Activated T-cell treated with anti-CD3 and anti-CD28 coated beads, Interleukin-2, amount 50 U/mL, for 4 hours (primary cell): ENCODE measurements at regions not wholly inside any gene's neighbourhood (a gene's known extent, or its start where the extent isn't known, plus 50 kb on each side); places are given as distances from the start of the nearest gene placed in this dataset.
A peak's percentile ranks its signal among the peaks of the same experiment; 100 is the strongest.

ENCODE experiments used
- ATAC-seq, 2 donors: fragments of 200-7000 bp; cut with Tn5 transposase; one replicate each; pipeline ENCODE4 v1.10.0; 2021
- DNase-seq: peaks from one replicate; pipeline ENCODE4 v3.0.0-alpha.2; 2020
- H3K27me3 Mint-ChIP-seq: one replicate; pipeline ENCODE4 v1.8.0; 2021; ENCODE audit warnings: low read depth, mixed read lengths
- H3K36me3 Mint-ChIP-seq: one replicate; pipeline ENCODE4 v1.8.0; 2022; ENCODE audit warnings: mixed read lengths; ENCODE audit not compliant: insufficient read depth
- H3K4me1 Mint-ChIP-seq: one replicate; pipeline ENCODE4 v1.8.0; 2021; ENCODE audit warnings: low read depth, mixed read lengths
- H3K4me3 Mint-ChIP-seq: one replicate; pipeline ENCODE4 v1.8.0; 2021; ENCODE audit warnings: mild to moderate bottlenecking, moderate library complexity, mixed read lengths
- H3K9me3 Mint-ChIP-seq: one replicate; pipeline ENCODE4 v1.8.0; 2021; ENCODE audit warnings: mixed read lengths

- no peak for DNase-seq
- H3K9me3 Mint-ChIP-seq, result no peaks in the 10 kb centered on the region
- H3K36me3 Mint-ChIP-seq, result no peaks in the 10 kb centered on the region
- no peaks in the 10 kb centered on the region for H3K4me1 Mint-ChIP-seq
- ATAC-seq, result peak; percentile 70 to 84
- H3K27me3 Mint-ChIP-seq, result peaks cover 24% of the 10 kb centered on the region
- H3K4me3 Mint-ChIP-seq, result no peak overlapping the region
Measured at GRCh38 chr21:35924714-35925301, 135.5 kb downstream of the SETD4 start.

- H3K27me3 Mint-ChIP-seq, result peaks cover 22% of the 10 kb centered on the region
- DNase-seq (no peak), ATAC-seq (no peak)
- peaks cover 6% of the 10 kb centered on the region for H3K9me3 Mint-ChIP-seq
- H3K4me1 Mint-ChIP-seq, result no peaks in the 10 kb centered on the region
- H3K36me3 Mint-ChIP-seq, result no peaks in the 10 kb centered on the region
- no peak overlapping the region for H3K4me3 Mint-ChIP-seq
Measured at GRCh38 chr21:35923971-35924370, 136.4 kb downstream of the SETD4 start.

- peaks cover 6% of the 10 kb centered on the region for H3K9me3 Mint-ChIP-seq
- peaks cover 17% of the 10 kb centered on the region for H3K27me3 Mint-ChIP-seq
- H3K4me1 Mint-ChIP-seq, result no peaks in the 10 kb centered on the region
- no peaks in the 10 kb centered on the region for H3K36me3 Mint-ChIP-seq
- no peak overlapping the region for H3K4me3 Mint-ChIP-seq
- DNase-seq (no peak), ATAC-seq (no peak)
Measured at GRCh38 chr21:35922618-35923017, 137.7 kb downstream of the SETD4 start.

- Mint-ChIP-seq H3K4me3 (no peak overlapping the region), H3K4me1 (no peaks in the 10 kb centered on the region), H3K36me3 (no peaks in the 10 kb centered on the region), H3K9me3 (peaks cover 6% of the 10 kb centered on the region), H3K27me3 (peaks cover 16% of the 10 kb centered on the region)
- no peak for DNase-seq
- ATAC-seq, result no peak
Measured at GRCh38 chr21:35921471-35921870, 138.9 kb downstream of the SETD4 start.

GRCh38 chr21:35920436-35920835, 139.9 kb downstream of the SETD4 start:
- no peak overlapping the region for H3K4me3 Mint-ChIP-seq
- no peaks in the 10 kb centered on the region for H3K4me1 Mint-ChIP-seq
- no peaks in the 10 kb centered on the region for H3K36me3 Mint-ChIP-seq
- peaks cover 9% of the 10 kb centered on the region for H3K27me3 Mint-ChIP-seq
- DNase-seq (no peak), ATAC-seq (no peak)
- peaks cover 6% of the 10 kb centered on the region for H3K9me3 Mint-ChIP-seq

- H3K4me3 Mint-ChIP-seq, result no peak overlapping the region
- H3K4me1 Mint-ChIP-seq, result no peaks in the 10 kb centered on the region
- DNase-seq, result no peak
- peaks cover 6% of the 10 kb centered on the region for H3K9me3 Mint-ChIP-seq
- peaks cover 16% of the 10 kb centered on the region for H3K27me3 Mint-ChIP-seq
- H3K36me3 Mint-ChIP-seq, result no peaks in the 10 kb centered on the region
- no peak for ATAC-seq
Measured at GRCh38 chr21:35915030-35915429, 145.3 kb downstream of the SETD4 start.

GRCh38 chr21:35911412-35912191, 148.7 kb downstream of the SETD4 start:
- Mint-ChIP-seq H3K9me3 (no peaks in the 10 kb centered on the region), H3K4me1 (no peaks in the 10 kb centered on the region), H3K4me3 (no peak overlapping the region), H3K27me3 (peaks cover 16% of the 10 kb centered on the region), H3K36me3 (no peaks in the 10 kb centered on the region)
- ATAC-seq (no peak), DNase-seq (no peak)

- no peak overlapping the region for H3K4me3 Mint-ChIP-seq
- H3K4me1 Mint-ChIP-seq, result no peaks in the 10 kb centered on the region
- no peaks in the 10 kb centered on the region for H3K36me3 Mint-ChIP-seq
- no peak for DNase-seq
- ATAC-seq, result no peak
- H3K27me3 Mint-ChIP-seq, result peaks cover 15% of the 10 kb centered on the region
- no peaks in the 10 kb centered on the region for H3K9me3 Mint-ChIP-seq
Measured at GRCh38 chr21:35909456-35910223, 150.7 kb downstream of the SETD4 start.

- Mint-ChIP-seq H3K4me3 (no peak overlapping the region), H3K9me3 (no peaks in the 10 kb centered on the region), H3K4me1 (no peaks in the 10 kb centered on the region), H3K36me3 (no peaks in the 10 kb centered on the region), H3K27me3 (peaks cover 15% of the 10 kb centered on the region)
- ATAC-seq (no peak), DNase-seq (no peak)
Measured at GRCh38 chr21:35908311-35909078, 151.8 kb downstream of the SETD4 start.

GRCh38 chr21:35906586-35906985, 153.7 kb downstream of the SETD4 start:
- Mint-ChIP-seq H3K9me3 (no peaks in the 10 kb centered on the region), H3K4me3 (no peak overlapping the region), H3K36me3 (no peaks in the 10 kb centered on the region), H3K4me1 (no peaks in the 10 kb centered on the region), H3K27me3 (peaks cover 9% of the 10 kb centered on the region)
- no peak for ATAC-seq
- DNase-seq, result no peak

- Mint-ChIP-seq H3K4me1 (no peaks in the 10 kb centered on the region), H3K36me3 (no peaks in the 10 kb centered on the region), H3K9me3 (no peaks in the 10 kb centered on the region), H3K4me3 (no peak overlapping the region), H3K27me3 (peaks cover 6% of the 10 kb centered on the region)
- DNase-seq (no peak), ATAC-seq (no peak)
Measured at GRCh38 chr21:35905963-35906345, 154.4 kb downstream of the SETD4 start.

GRCh38 chr21:35905096-35905962, 155.0 kb downstream of the SETD4 start:
- no peak for DNase-seq
- H3K4me1 Mint-ChIP-seq, result no peaks in the 10 kb centered on the region
- no peak overlapping the region for H3K4me3 Mint-ChIP-seq
- peaks cover 6% of the 10 kb centered on the region for H3K27me3 Mint-ChIP-seq
- H3K36me3 Mint-ChIP-seq, result no peaks in the 10 kb centered on the region
- no peaks in the 10 kb centered on the region for H3K9me3 Mint-ChIP-seq
- ATAC-seq, result no peak

- no peak overlapping the region for H3K4me3 Mint-ChIP-seq
- no peak for DNase-seq
- H3K27me3 Mint-ChIP-seq, result peaks cover 8% of the 10 kb centered on the region
- H3K4me1 Mint-ChIP-seq, result no peaks in the 10 kb centered on the region
- H3K36me3 Mint-ChIP-seq, result no peaks in the 10 kb centered on the region
- no peaks in the 10 kb centered on the region for H3K9me3 Mint-ChIP-seq
- no peak for ATAC-seq
Measured at GRCh38 chr21:35900539-35900938, 159.8 kb downstream of the SETD4 start.
